HCT116 (cell line): ENCODE measurements at regions not wholly inside any gene's neighbourhood (a gene's known extent, or its start where the extent isn't known, plus 50 kb on each side); places are given as distances from the start of the nearest gene placed in this dataset.

ENCODE experiments used
- ATAC-seq: fragments of 200-7000 bp; cut with Tn5 transposase; 2 replicates; pipeline ENCODE4 v1.9.1; 2020; ENCODE audit warnings: mild to moderate bottlenecking, moderate library complexity
- BruUV-seq: library from RNA; stranded (reverse); fragments of 400-500 nt; replicated peaks from 2 replicates; lab custom pipeline; 2021; lab: Mats Ljungman, UMichigan
- CTCF ChIA-PET: fragments of 300-600 bp; sonication (Branson Sonifier 250); formaldehyde crosslinking; loops from one replicate; lab custom pipeline; 2021; ENCODE audit warnings: antibody characterized with exemption; lab: Charles Lee
- POLR2A ChIA-PET: fragments of 300-600, 350-600 bp; sonication (Branson Sonifier 250); formaldehyde crosslinking; loops from one replicate; lab custom pipeline; 2021; ENCODE audit warnings: antibody characterized with exemption; lab: Charles Lee
- RAD21 ChIA-PET, 2 experiments: fragments of 300-600 bp; sonication (Branson Sonifier 250); formaldehyde crosslinking; loops; one replicate each; lab custom pipeline; 2023; ENCODE audit warnings: low total read pairs in 2 of 2; ENCODE audit not compliant: uncharacterized antibody in 2 of 2, unreplicated experiment in 2 of 2, low non-redundant PET in 1 of 2; lab: Charles Lee
- DNase-seq: peaks from one replicate; pipeline ENCODE4 v3.0.0-alpha.2; 2010; ENCODE audit warnings: low read depth, low spot score
- H2AFZ ChIP-seq: fragments of 200-600 bp; shearing (Covaris generic), sonication (generic); 2 replicates; pipeline ENCODE4 v1.6.1; 2017; ENCODE audit warnings: low read depth, mixed run types, mixed read lengths, antibody characterized with exemption, low read length; ENCODE audit not compliant: poor library complexity, severe bottlenecking
- H3K27ac ChIP-seq: 2 replicates; pipeline ENCODE4 v1.5.1; 2012; ENCODE audit warnings: low read depth, low read length
- H3K27me3 ChIP-seq: fragments of 200-600 bp; sonication (generic); 2 replicates; pipeline ENCODE4 v1.6.1; 2016; ENCODE audit warnings: mixed run types, low read length, mixed read lengths; ENCODE audit not compliant: insufficient read depth
- H3K36me3 ChIP-seq, 2 experiments: fragments of 200-500 bp in 1 of 2; fragments of 200-600 bp in 1 of 2; sonication (Bioruptor generic) in 1 of 2; sonication (generic) in 1 of 2; 2 replicates each; pipeline versions ENCODE4 v1.5.1 to v1.6.1; 2014 to 2016; ENCODE audit warnings: low read length in 2 of 2, inconsistent platforms in 1 of 2, mixed read lengths in 1 of 2, mixed run types in 1 of 2; ENCODE audit not compliant: insufficient read depth in 2 of 2, control insufficient read depth in 1 of 2
- H3K4me1 ChIP-seq, 2 experiments: fragments of 200-600 bp in 1 of 2; sonication (generic) in 1 of 2; 2 replicates each; pipeline versions ENCODE4 v1.5.1 to v1.6.1; 2012 to 2017; ENCODE audit warnings: low read length in 2 of 2, inconsistent platforms in 1 of 2, mild to moderate bottlenecking in 1 of 2, mixed read lengths in 1 of 2, mixed run types in 1 of 2, moderate library complexity in 1 of 2; ENCODE audit not compliant: insufficient read depth in 2 of 2, control insufficient read depth in 1 of 2
- H3K4me2 ChIP-seq: fragments of 200-600 bp; sonication (generic); 2 replicates; pipeline ENCODE4 v1.6.1; 2017; ENCODE audit warnings: mixed run types, low read length, mixed read lengths
- H3K4me3 ChIP-seq, 2 experiments: fragments of 200-600 bp in 1 of 2; sonication (generic) in 1 of 2; replicated peaks in 1 of 2; 2 replicates each; pipeline ENCODE4 v1.5.1; 2011 to 2016; ENCODE audit warnings: low read length in 2 of 2, control low read depth in 1 of 2, low read depth in 1 of 2, mild to moderate bottlenecking in 1 of 2, mixed read lengths in 1 of 2, mixed run types in 1 of 2
- H3K79me2 ChIP-seq: fragments of 200-600 bp; sonication (generic); 2 replicates; pipeline ENCODE4 v1.6.1; 2017; ENCODE audit warnings: mild to moderate bottlenecking, mixed run types, low read length, moderate library complexity, mixed read lengths; ENCODE audit not compliant: insufficient read depth
- H3K9ac ChIP-seq: fragments of 200-600 bp; sonication (generic); 2 replicates; pipeline ENCODE4 v1.6.1; 2016; ENCODE audit warnings: low read length, mixed read lengths
- H3K9me2 ChIP-seq: fragments of 200-600 bp; sonication (generic), shearing (Covaris generic); 2 replicates; pipeline ENCODE4 v1.6.1; 2017; ENCODE audit warnings: mixed run types, mild to moderate bottlenecking, moderate library complexity; ENCODE audit not compliant: insufficient read depth
- H3K9me3 ChIP-seq, 2 experiments: fragments of 200-500 bp in 1 of 2; fragments of 200-600 bp in 1 of 2; sonication (Bioruptor generic) in 1 of 2; sonication (generic) in 1 of 2; 2 replicates each; pipeline ENCODE4 v1.6.1; 2014 to 2017; ENCODE audit warnings: low read length in 2 of 2, mixed read lengths in 2 of 2, inconsistent platforms in 1 of 2, low read depth in 1 of 2, mild to moderate bottlenecking in 1 of 2, mixed run types in 1 of 2, moderate library complexity in 1 of 2; ENCODE audit not compliant: control insufficient read depth in 1 of 2, insufficient read depth in 1 of 2
- H4K20me1 ChIP-seq: fragments of 200-600 bp; sonication (generic), shearing (Covaris generic); 2 replicates; pipeline ENCODE4 v1.6.1; 2017; ENCODE audit warnings: mixed run types, mild to moderate bottlenecking, moderate library complexity; ENCODE audit not compliant: insufficient read depth
- CBX3 ChIP-seq: IDR thresholded peaks from 2 replicates; pipeline ENCODE4 v1.6.1; 2012; ENCODE audit warnings: low read depth
- EGR1 ChIP-seq: IDR thresholded peaks from 2 replicates; pipeline ENCODE4 v1.6.1; 2012; ENCODE audit warnings: low read depth
- ELF1 ChIP-seq: IDR thresholded peaks from 2 replicates; pipeline ENCODE4 v1.6.1; 2012; ENCODE audit warnings: low read depth, borderline replicate concordance
- EZH2 ChIP-seq: fragments of 200-600 bp; sonication (generic); IDR thresholded peaks from 2 replicates; pipeline ENCODE4 v1.6.1; 2017; ENCODE audit warnings: antibody characterized with exemption, mixed run types
- FOSL1 ChIP-seq: IDR thresholded peaks from 2 replicates; pipeline ENCODE4 v1.6.1; 2012; ENCODE audit warnings: low read depth
- POLR2A ChIP-seq: IDR thresholded peaks from 2 replicates; pipeline ENCODE4 v1.7.0; 2011; ENCODE audit warnings: borderline replicate concordance; ENCODE audit not compliant: insufficient read depth, insufficient read length; ENCODE audit errors: extremely low read depth
- RAD21 ChIP-seq: IDR thresholded peaks from 2 replicates; pipeline ENCODE4 v1.6.1; 2012; ENCODE audit warnings: low read depth, mild to moderate bottlenecking
- SIN3A ChIP-seq: IDR thresholded peaks from 2 replicates; pipeline ENCODE4 v1.6.1; 2012; ENCODE audit warnings: low read depth
- SP1 ChIP-seq: IDR thresholded peaks from 2 replicates; pipeline ENCODE4 v1.6.1; 2012; ENCODE audit warnings: low read depth
- SRF ChIP-seq: IDR thresholded peaks from 2 replicates; pipeline ENCODE4 v1.6.1; 2012; ENCODE audit warnings: low read depth
- TCF7L2 ChIP-seq: IDR thresholded peaks from 2 replicates; pipeline ENCODE4 v1.7.0; 2011; ENCODE audit warnings: borderline replicate concordance, inconsistent platforms; ENCODE audit not compliant: insufficient read depth, insufficient read length; ENCODE audit errors: extremely low read depth
- YY1 ChIP-seq: IDR thresholded peaks from 2 replicates; pipeline ENCODE4 v1.6.1; 2011; ENCODE audit warnings: low read length, low read depth, moderate library complexity, mild to moderate bottlenecking; ENCODE audit not compliant: insufficient replicate concordance; ENCODE audit errors: extremely low read depth
- ZNF274 ChIP-seq: fragments of 200-500 bp; sonication (Bioruptor generic); IDR thresholded peaks from 2 replicates; pipeline ENCODE4 v1.6.1; 2014; ENCODE audit warnings: mild to moderate bottlenecking, low read depth, low read length, inconsistent platforms
- intact Hi-C: fragments of 100-400 bp; cut with micrococcal nuclease; formaldehyde crosslinking; loops from 2 replicates; pipeline ENCODE4 v1.10.0; 2022
- TF ChIP-seq, protein P1 (sequence below): IDR thresholded peaks from 2 replicates; pipeline ENCODE4 v1.6.1; 2012; ENCODE audit warnings: low read depth
- TF ChIP-seq, protein P2 (sequence below): IDR thresholded peaks from 2 replicates; pipeline ENCODE4 v1.6.1; 2011; ENCODE audit warnings: mild to moderate bottlenecking, low read length, moderate library complexity; ENCODE audit not compliant: insufficient replicate concordance; ENCODE audit errors: extremely low read depth
- TF ChIP-seq, protein P3 (sequence below), 3 experiments: fragments of 200-600 bp in 1 of 3; sonication (generic) in 1 of 3; IDR thresholded peaks in 2 of 3; conservative IDR thresholded peaks in 1 of 3; 2 replicates each; pipeline ENCODE4 v1.5.1; 2012 to 2017; ENCODE audit warnings: low read depth in 2 of 3, low read length in 2 of 3, antibody characterized with exemption in 1 of 3, borderline replicate concordance in 1 of 3, control low read depth in 1 of 3, mild to moderate bottlenecking in 1 of 3, mixed read lengths in 1 of 3, mixed run types in 1 of 3, moderate library complexity in 1 of 3; ENCODE audit not compliant: insufficient read depth in 1 of 3
- TF ChIP-seq, protein P4 (sequence below): IDR thresholded peaks from 2 replicates; pipeline ENCODE4 v1.6.1; 2012
- TF ChIP-seq, protein P5 (sequence below): IDR thresholded peaks from 2 replicates; pipeline ENCODE4 v1.6.1; 2012

DNA sequence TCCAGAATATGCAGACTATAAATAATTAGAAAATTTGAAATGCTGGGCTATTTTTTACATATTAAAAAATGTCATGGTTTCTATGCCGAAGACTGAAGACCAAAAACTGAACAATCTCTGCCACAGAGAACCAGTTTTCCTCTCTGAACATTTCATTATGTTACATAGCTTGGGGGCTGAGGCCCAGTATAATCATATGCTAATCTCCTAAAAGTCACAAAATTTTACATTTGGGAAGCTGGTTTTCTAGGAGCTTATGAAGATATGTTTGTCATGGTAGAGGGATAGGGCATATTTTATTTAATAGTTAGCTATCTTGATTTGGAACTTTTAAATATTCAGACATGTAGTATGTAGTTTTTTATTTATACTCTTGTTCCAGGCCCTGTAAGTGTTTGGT is 167.8 kb downstream of the GPAT3 start:
- no peaks in the 10 kb centered on the region for H3K4me1 ChIP-seq
- TF ChIP-seq, protein P1, sequence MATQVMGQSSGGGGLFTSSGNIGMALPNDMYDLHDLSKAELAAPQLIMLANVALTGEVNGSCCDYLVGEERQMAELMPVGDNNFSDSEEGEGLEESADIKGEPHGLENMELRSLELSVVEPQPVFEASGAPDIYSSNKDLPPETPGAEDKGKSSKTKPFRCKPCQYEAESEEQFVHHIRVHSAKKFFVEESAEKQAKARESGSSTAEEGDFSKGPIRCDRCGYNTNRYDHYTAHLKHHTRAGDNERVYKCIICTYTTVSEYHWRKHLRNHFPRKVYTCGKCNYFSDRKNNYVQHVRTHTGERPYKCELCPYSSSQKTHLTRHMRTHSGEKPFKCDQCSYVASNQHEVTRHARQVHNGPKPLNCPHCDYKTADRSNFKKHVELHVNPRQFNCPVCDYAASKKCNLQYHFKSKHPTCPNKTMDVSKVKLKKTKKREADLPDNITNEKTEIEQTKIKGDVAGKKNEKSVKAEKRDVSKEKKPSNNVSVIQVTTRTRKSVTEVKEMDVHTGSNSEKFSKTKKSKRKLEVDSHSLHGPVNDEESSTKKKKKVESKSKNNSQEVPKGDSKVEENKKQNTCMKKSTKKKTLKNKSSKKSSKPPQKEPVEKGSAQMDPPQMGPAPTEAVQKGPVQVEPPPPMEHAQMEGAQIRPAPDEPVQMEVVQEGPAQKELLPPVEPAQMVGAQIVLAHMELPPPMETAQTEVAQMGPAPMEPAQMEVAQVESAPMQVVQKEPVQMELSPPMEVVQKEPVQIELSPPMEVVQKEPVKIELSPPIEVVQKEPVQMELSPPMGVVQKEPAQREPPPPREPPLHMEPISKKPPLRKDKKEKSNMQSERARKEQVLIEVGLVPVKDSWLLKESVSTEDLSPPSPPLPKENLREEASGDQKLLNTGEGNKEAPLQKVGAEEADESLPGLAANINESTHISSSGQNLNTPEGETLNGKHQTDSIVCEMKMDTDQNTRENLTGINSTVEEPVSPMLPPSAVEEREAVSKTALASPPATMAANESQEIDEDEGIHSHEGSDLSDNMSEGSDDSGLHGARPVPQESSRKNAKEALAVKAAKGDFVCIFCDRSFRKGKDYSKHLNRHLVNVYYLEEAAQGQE, result no peak
- no peak for TF ChIP-seq EZH2
- TF ChIP-seq, protein P2, sequence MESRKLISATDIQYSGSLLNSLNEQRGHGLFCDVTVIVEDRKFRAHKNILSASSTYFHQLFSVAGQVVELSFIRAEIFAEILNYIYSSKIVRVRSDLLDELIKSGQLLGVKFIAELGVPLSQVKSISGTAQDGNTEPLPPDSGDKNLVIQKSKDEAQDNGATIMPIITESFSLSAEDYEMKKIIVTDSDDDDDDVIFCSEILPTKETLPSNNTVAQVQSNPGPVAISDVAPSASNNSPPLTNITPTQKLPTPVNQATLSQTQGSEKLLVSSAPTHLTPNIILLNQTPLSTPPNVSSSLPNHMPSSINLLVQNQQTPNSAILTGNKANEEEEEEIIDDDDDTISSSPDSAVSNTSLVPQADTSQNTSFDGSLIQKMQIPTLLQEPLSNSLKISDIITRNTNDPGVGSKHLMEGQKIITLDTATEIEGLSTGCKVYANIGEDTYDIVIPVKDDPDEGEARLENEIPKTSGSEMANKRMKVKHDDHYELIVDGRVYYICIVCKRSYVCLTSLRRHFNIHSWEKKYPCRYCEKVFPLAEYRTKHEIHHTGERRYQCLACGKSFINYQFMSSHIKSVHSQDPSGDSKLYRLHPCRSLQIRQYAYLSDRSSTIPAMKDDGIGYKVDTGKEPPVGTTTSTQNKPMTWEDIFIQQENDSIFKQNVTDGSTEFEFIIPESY, result no peak
- no peak for TF ChIP-seq RAD21
- no peak for TF ChIP-seq ZNF274
- no peak for TF ChIP-seq CBX3
- TF ChIP-seq, protein P3, sequence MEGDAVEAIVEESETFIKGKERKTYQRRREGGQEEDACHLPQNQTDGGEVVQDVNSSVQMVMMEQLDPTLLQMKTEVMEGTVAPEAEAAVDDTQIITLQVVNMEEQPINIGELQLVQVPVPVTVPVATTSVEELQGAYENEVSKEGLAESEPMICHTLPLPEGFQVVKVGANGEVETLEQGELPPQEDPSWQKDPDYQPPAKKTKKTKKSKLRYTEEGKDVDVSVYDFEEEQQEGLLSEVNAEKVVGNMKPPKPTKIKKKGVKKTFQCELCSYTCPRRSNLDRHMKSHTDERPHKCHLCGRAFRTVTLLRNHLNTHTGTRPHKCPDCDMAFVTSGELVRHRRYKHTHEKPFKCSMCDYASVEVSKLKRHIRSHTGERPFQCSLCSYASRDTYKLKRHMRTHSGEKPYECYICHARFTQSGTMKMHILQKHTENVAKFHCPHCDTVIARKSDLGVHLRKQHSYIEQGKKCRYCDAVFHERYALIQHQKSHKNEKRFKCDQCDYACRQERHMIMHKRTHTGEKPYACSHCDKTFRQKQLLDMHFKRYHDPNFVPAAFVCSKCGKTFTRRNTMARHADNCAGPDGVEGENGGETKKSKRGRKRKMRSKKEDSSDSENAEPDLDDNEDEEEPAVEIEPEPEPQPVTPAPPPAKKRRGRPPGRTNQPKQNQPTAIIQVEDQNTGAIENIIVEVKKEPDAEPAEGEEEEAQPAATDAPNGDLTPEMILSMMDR (IDR thresholded peaks at IDR 0.05 in 2 of 3, conservative IDR thresholded peaks at IDR 0.05 in 1 of 3; ENCODE audit: borderline replicate concordance in 1 of 3, insufficient read depth in 1 of 3, low read depth in 2 of 3, low read length in 2 of 3), result no peak
- no peak for TF ChIP-seq YY1
- TF ChIP-seq ELF1, result no peak
- no peak for TF ChIP-seq POLR2A
- TF ChIP-seq, protein P4, sequence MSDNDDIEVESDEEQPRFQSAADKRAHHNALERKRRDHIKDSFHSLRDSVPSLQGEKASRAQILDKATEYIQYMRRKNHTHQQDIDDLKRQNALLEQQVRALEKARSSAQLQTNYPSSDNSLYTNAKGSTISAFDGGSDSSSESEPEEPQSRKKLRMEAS, result no peak
- no peak for TF ChIP-seq EGR1
- TF ChIP-seq, protein P5, sequence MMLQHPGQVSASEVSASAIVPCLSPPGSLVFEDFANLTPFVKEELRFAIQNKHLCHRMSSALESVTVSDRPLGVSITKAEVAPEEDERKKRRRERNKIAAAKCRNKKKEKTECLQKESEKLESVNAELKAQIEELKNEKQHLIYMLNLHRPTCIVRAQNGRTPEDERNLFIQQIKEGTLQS, result no peak
- TF ChIP-seq SP1, result no peak
- TF ChIP-seq TCF7L2, result no peak
- no peak for TF ChIP-seq SRF
- no peak for TF ChIP-seq SIN3A
- TF ChIP-seq FOSL1, result no peak
- no peaks in the 10 kb centered on the region for H3K27me3 ChIP-seq
- ChIA-PET RAD21 (no interaction called here), POLR2A (no interaction called here), CTCF (no interaction called here)
- no peaks in the 10 kb centered on the region for H3K79me2 ChIP-seq
- peaks cover 3 to 14% of the 10 kb centered on the region in 2 experiments; a peak in 1 of 4 replicates for H3K9me3 ChIP-seq
- intact Hi-C loops, result no loop called here
- no peak overlapping the region for H3K4me2 ChIP-seq
- no peak overlapping the region for H2AFZ ChIP-seq
- H3K9ac ChIP-seq, result no peak overlapping the region
- no peak for DNase-seq
- no peaks in the 10 kb centered on the region for H4K20me1 ChIP-seq
- no TSS peak for BruUV-seq
- no peak overlapping the region for H3K27ac ChIP-seq
- no peaks in the 10 kb centered on the region for H3K9me2 ChIP-seq
- H3K36me3 ChIP-seq, result no peaks in the 10 kb centered on the region
- no peak overlapping the region for H3K4me3 ChIP-seq
- no peak for ATAC-seq
